ENCODE measurements at regions not wholly inside any gene's neighbourhood (a gene's known extent, or its start where the extent isn't known, plus 50 kb on each side); places are given as distances from the start of the nearest gene placed in this dataset.
"Not testable (repeated sequence)": the region's sequence is repeated elsewhere in the genome, so short reads cannot be mapped to it uniquely, and the experiment has no call there.

DNA sequence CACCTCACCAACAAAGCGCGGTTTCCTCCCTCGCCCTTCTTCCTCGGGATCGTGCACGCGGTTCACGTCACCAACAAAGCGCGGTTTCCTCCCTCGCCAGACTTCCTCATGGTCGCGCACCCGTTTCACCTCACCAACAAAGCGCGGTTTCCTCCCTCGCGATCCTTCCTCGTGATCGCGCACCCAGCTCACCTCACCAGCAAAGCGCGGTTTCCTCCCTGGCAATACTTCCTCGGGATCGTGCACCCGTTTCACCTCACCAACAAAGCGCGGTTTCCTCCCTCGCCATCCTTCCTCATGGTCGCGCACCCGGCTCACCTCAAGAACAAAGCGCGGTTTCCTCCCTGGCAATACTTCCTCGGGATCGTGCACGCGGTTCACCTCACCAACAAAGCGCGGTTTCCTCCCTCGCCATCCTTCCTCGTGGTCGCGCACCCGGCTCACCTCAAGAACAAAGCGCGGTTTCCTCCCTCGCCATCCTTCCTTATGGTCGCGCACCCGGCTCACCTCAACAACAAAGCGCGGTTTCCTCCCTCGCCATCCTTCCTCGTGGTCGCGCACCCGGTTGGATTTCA lies 565.9 kb upstream of the PFKP start:
- not testable (repeated sequence) for DNase-seq

- no peak for DNase-seq
Measured at GRCh38 chr10:2494399-2494798, 572.9 kb upstream of the PFKP start.

- no peak for DNase-seq
Measured at GRCh38 chr10:2488446-2489005, 578.8 kb upstream of the PFKP start.

DNA sequence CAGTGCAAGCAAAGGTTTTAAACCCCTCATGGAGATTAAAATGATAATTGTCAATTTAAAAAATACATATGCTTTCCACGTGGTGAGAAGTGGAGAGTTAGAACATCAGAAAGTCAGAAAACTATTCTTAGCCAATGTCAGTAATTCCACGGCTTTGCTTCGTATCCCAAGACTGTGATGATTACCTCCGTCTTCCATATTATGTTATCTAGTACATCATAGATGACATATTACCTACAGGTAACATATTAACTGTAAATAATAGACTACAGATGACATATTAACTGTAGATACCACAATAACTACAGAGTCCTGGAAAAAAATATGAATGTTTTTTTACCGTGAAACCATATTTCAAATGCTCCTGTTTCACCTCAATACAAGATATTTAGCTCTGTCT lies 579.4 kb upstream of the PFKP start:
- DNase-seq = no peak

DNA sequence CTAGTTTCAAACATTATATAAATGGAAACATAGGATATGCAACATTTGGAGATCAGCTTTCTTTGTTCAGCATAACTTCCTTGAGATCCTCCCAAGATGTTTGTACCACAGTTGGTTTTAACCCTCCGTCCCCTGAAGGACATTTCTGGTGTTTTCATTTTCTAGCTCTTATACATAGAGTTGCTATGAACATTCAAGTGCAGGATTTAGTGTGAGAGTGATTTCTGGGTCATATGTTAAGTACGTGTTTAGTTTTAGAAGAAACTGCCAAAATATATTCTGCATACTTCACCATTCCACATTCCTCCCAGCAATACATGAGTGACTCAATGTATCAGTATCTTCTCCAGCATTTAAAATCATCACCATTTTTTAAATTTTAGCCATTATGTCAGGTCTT lies 588.7 kb upstream of the PFKP start:
- no peak for DNase-seq

DNA sequence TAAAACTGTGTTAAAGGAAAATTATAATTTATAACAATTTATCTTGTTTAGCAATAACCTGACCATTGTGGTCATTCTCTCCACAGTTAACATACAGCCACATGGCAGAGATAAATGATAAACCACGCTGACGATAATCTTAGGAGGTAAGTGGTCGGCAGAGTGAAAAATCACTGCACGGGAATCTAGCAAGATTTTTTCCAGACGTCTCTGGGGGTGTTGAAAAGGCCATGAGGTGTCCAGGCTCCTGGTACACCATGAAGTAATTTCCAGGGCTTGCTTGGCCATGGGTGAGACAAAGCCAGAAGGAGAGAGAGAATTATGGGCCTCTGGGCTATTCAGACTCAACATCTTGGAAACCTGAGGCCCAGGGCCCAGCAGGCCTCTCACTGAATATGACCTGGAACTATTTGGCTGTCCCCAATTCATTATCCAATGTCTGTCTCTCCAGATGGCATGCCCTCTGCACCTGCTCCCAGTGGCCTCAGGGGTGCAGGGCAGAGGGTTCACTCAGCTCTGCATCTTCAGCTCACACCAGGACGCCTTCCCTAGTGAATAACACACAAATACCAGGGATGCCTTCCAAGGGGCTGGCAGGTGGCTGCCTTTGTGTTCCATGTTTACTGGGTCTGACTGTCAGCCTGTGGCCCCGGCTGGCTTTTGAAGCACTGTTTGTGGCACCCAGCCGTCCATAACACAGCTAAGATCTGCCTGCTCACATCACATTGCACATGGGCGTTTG lies 590.4 kb upstream of the PFKP start:
- peak; percentile 80 for DNase-seq

- DNase-seq = peak; percentile 24
Measured at GRCh38 chr10:2476218-2476811, 591.0 kb upstream of the PFKP start.

DNA sequence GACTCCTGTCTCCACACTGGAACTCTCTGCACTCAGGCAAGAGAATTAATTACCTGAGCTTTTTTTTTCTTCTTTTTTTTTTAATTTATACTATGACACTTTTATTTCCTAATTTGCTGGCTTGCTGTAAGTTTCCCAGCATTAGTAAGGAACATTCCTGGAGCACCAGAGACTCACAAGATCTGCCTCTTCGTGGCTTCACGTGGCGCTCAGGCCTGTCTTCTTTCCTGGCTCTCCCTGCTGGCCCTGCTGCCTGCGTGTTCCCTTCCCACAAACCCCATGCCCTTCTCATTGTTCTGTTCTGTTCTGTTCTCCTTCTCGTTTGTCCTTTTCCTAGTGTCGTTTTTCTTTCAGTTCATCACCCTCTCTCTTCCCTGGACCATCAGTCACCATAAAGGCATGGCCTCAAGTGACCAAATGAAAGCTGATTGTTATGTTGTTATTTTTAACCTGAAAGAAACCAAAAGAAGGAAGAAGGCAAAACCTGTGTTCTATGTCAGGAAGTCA lies 591.6 kb upstream of the PFKP start:
- DNase-seq = no peak

DNA sequence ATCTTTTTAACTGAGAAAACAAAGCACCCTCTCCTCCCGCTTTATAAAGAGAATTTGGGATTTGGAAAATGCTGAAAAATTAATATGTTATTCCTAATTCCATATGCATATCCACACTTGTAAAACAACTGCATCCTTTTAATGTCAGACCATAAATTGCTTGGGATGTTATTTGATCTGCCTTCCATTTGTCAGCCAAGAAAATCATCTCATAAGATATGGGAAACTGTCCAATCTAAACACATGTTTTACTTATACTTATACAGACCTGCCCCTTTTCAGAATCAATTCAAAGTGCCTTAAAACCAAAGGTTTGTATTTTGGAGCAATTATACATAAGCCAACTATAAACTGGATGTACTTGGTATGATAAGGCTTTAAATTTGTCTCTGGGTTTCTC lies 595.5 kb upstream of the PFKP start:
- DNase-seq = no peak

DNA sequence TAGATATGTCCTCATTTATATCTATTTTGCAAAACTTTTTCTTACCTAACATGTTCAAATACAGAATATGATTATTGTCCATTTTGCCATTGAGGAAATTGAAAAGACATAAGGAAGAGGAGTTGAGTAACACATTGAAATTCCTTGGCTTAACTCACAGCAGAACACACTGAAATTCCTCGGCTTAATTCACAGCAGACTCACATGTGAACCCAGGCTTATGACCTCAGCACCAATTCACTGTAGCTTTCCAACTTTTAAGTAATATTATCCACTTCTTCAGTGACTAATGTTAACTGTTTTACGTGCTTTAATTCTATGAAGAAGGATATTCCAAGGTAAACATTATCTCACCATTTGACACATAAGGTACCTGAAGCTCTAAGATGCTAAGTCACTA lies 597.5 kb upstream of the PFKP start:
- DNase-seq = no peak

DNA sequence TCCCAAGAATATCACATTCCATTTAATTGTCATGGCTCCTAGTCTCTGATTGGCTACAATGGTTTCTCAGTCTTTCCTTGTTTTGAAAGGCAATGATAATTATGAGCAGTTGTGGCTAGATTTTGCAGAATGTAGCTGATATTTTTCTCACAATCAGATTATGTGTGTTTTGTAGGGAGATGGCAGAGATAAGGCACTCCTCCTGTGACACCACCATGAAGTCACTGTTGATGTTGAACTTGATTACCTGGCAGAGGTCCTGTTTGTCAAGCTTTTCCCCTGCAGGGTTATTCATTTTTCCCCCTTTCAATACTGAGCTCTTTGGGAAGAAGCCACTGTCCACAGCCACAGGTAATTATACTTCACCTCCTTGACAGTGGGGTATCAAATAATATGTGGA lies 602.9 kb upstream of the PFKP start:
- DNase-seq = no peak

DNA sequence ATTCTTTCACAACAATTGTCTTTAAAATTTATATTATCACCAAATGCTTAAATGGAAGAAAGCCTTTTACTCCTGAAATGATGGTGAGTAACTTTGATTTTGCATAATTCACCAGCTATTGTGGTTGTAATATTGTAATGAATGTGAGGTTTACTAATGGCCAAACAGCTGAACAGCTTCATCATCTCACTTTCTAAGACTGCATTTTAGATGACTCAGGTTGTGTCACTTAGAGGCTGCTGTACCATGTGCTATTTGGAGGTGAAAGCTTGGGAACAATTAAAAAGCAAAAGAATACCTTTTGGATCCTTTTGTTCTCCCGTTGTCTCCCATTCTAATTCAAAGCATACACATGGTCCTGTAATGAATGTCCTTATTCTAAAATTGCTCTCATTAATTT lies 604.0 kb upstream of the PFKP start:
- DNase-seq = no peak

GRCh38 chr10:2462581-2462980 lies 604.8 kb upstream of the PFKP start:
- DNase-seq = no peak

GRCh38 chr10:2460812-2461211 lies 606.5 kb upstream of the PFKP start:
- no peak for DNase-seq

DNA sequence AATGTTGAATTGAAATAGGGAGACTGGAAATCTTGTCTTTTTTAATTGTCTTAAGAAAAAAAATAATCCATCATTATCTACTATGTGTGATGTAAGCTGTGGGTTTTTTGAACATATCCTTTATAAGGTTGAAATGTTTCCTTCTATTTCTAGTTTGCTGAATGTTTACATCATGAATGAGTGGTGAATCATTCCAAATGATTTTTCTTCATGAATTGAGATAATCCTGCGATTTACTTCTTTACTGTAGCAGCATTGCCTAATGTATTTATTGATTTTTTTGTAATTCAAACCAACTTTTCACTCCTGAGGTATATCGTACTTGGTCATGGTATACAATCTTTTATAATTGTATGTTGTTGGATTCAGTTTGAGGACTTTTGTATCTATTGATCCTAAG lies 607.6 kb upstream of the PFKP start:
- DNase-seq = no peak

DNA sequence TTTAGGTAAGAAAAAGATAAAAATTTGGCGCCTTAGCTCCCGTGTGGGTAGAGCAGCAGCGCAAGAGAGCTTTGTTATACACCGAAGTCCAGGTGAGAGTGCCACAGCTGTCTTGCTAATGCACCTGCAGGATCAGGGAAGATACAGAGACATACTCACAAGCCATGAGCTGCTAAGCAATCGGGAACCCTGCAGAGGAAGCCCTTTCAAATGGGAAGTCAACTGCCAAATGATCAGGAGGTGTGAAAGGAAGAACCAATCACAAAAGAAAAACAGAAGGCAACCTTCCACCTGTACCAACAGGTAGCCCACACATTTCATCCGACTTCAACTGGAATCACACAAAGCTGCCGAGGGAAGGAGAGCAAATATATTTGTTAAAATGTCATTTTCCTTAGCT lies 610.5 kb upstream of the PFKP start:
- no peak for DNase-seq

DNA sequence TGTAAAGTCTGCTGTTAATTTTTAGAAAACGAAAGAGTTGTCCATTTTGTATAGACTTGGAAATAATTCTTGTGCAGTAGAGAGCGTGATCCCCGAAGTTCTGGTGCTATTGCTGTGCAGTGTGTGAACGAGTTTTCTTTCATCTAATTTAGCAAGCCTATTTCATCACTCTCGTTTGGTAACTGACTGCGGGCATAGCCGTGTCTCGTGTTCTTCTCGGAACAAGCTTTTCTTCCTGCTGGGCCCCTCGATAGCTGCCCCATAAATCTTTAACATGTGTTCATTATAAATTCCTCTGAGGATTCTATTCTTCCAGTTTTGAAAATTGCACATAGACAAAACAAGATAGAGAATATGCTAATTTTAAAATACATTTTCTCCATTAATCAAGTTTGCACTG lies 622.0 kb upstream of the PFKP start:
- DNase-seq = peak; percentile 47

DNA sequence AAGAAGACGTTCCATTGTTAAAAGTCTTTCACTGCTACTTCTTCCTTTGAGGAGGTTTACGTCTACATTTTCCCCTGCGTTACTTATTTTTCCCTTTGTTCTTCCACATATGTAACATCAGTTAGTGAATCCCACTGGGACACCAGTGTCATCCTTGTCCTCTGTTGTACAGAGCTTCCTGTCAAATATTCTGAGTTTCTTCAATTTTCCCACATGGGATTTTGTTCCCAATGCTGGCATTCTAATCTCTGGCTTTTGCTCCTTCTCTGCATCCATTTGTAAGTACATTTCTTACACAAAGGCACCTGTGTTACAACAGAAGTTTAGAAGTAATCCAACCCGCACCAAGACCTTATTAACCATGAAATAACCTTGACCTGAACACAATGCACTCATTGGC lies 627.4 kb upstream of the PFKP start:
- no peak for DNase-seq

DNA sequence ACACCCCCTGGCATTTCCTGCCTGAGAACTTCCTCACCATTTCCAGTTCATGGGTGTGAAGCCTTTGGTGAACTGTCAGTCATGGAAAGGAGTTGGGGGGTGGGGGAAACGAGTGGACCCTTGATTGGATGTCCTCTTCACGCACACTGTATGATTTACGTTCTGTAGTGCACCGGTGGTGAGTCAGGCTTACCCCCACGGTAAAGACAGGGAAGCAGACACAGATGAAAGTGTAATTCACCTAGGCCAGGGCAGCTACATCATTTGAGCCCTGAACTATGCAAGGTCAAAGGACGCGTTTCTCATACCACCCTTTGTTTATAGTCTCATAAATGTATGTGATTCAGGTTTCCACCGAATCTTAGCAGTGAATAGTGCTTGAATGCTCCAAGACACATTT lies 628.3 kb upstream of the PFKP start:
- no peak for DNase-seq

DNA sequence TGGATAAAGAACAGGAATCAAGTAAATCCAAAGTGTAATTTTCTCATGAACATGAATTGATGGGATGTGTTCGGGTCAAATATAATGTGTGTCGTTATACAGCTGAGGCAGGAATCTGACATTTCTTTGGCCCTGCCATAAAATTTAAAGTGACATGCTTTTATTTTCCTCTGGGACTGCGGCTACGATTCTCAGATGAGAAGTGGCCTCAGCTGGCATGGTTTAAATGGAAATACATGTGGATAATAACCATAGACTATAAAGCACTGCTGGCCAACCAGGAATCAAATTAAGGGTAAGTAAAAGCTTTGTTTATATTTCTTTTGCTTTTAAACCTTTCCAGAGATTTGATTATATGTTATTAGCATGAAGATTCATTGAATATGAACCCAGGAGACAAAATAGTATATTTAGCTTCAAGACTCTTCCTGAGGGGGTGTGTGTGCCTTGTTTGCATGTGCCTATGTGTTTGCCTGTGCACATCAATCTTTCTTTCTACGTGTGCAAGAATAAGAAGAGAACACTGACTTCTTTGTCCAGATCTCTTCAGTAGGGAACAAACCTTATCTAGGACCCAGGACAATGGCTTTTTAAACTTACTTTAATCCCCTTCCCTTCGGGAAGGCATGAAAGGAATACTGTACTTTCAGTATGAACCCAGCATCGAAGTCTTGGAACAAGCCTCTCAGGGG lies 629.0 kb upstream of the PFKP start:
- peak; percentile 71 for DNase-seq

- no peak for DNase-seq
Measured at GRCh38 chr10:2436933-2437332, 630.4 kb upstream of the PFKP start.

DNA sequence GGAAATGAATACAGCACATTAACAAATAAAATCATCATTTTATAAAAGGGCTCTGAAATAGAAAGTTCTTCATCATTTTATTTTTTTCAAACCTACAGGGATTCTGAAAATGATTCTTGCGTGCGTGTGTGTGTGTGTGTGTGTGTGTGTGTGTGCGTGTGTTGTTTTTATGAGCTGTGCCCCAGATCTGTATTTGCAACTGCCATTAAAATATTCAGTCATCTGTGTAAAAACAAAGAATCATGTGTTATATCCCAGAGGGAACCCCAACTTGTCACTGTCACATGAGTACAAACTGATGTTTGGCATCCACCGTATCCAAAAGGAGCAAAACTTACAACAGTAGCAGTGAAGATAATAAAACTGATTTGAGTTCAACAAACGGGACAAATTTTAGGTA lies 635.4 kb upstream of the PFKP start:
- peak; percentile 62 for DNase-seq

DNA sequence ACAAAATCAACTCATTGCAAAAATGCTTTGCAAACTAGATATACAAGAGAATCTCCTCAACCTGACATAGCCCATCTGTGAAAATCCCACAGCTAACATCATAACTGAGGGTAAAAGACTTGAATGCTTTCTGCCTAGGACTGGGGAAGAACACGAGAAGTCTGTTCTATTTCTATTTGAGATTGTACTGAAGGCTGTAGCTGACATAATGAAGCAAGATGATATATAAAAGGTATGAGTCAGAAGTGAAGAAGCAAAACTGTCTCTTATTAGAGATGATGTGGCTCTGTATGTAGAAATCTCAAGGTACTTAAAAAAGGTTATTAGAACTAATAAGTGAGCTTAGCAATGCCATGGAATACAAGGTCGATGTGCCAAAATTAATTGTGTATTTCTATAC lies 639.9 kb upstream of the PFKP start:
- no peak for DNase-seq

DNA sequence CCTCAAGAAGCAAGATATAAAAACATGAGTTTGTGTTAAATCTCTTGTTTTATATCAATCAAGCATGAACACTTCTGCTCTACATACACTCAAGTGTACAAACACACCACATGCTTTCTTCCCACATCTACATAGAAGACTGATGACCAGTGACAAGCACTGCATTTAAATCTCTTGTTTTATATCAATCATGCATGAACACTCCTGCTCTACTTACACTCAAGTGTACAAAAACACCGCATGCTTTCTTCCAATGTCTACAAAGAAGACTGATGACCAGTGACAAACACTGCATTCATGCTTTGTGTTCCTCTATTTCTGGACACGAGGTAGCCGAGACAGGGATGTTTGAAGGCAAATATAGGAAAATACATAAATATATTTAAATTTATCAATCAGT lies 642.0 kb upstream of the PFKP start:
- DNase-seq = peak; percentile 89
